ENCODE measurements at regions not wholly inside any gene's neighbourhood (a gene's known extent, or its start where the extent isn't known, plus 50 kb on each side); places are given as distances from the start of the nearest gene placed in this dataset.

- TF ChIP-seq CTCF (optimal IDR thresholded peaks at IDR 0.05 in 1 of 3, IDR thresholded peaks at IDR 0.05 in 1 of 3, conservative IDR thresholded peaks at IDR 0.05 in 1 of 3; ENCODE audit: extremely low read depth in 1 of 3, insufficient read depth in 2 of 3, low read length in 3 of 3) (no peak), EZH2 (IDR thresholded peaks at IDR 0.05; ENCODE audit: low read length) (no peak)
Measured at GRCh38 chr10:70939441-70940003, 51.2 kb upstream of the PCBD1 start.

Measured in keratinocyte (primary cell).